GM18507 (cell line): ENCODE measurements at regions not wholly inside any gene's neighbourhood (a gene's known extent, or its start where the extent isn't known, plus 50 kb on each side); places are given as distances from the start of the nearest gene placed in this dataset.
A peak's percentile ranks its signal among the peaks of the same experiment; 100 is the strongest.
"Not testable (repeated sequence)": the region's sequence is repeated elsewhere in the genome, so short reads cannot be mapped to it uniquely, and the experiment has no call there.

Experiments used
- DNase-seq: peaks from one replicate; pipeline ENCODE4 v3.0.0; 2011; ENCODE audit warnings: low read depth; ENCODE audit not compliant: insufficient read length; ENCODE audit errors: extremely low spot score
- FAIRE-seq: peaks from 2 replicates; lab custom pipeline; 2011; peaks lifted over from hg19 to GRCh38; lab: Jason Lieb, UNC

- FAIRE-seq (no peak), DNase-seq (no peak)
These were observed 567.2 kb downstream of the PTPRU start for GRCh38 chr1:29803486-29803885.

- no peak for FAIRE-seq
These were observed 566.1 kb downstream of the PTPRU start for GRCh38 chr1:29802181-29803068.

DNA sequence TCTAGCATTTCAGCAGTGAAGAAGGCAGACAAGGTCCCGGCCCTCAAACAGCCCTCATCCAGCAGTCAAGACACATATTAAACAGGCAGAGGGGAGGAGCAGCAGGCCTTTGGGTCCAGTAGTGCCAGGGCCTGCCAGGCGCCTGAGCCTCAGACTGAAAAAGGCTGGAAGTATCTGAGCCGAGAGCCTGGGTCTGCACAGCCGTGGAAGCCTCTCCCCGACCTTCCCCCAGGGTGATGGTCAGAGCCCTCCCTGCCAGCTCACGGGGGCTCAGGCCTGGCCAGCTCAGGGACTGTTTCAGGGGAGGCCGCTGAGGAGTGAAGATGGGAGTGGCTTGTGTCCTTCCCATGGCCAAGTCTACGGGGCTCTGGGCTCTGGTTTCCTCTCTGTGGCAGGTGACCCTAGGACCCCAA, 565.2 kb downstream of the PTPRU start:
- no peak for FAIRE-seq
- no peak for DNase-seq

More at GRCh38 chr1:29802181-29803068, 566.1 kb downstream of the PTPRU start:
- no peak for DNase-seq

- FAIRE-seq: no peak
- no peak for DNase-seq
These were observed 564.7 kb downstream of the PTPRU start for GRCh38 chr1:29801003-29801402.

- no peak for FAIRE-seq
- no peak for DNase-seq
These were observed 564.2 kb downstream of the PTPRU start for GRCh38 chr1:29800522-29800956.

GRCh38 chr1:29800120-29800519, 563.8 kb downstream of the PTPRU start:
- no peak for DNase-seq
- no peak for FAIRE-seq

GRCh38 chr1:29798699-29799566, 562.6 kb downstream of the PTPRU start:
- FAIRE-seq (no peak), DNase-seq (no peak)

- FAIRE-seq: not testable (repeated sequence)
These were observed 560.8 kb downstream of the PTPRU start for GRCh38 chr1:29797125-29797524.

DNA sequence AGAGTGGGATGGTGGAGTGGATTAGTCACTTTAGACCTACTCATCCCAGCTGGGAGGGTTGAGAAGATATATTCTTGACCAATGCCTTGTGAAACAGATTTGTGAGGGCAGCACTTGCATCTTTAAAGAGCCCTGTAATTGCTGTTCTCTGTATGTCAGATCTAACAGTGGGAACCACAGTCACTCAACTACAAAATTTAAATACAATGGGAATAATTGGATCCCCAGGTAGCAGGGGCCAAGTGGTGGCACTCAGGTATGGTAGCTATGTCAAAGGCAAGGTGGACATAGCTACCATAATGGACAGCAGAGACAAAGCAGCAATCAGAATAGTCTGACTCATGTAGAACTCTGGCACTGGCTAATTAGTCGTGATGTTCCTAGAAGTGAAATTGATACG, 559.6 kb downstream of the PTPRU start:
- not testable (repeated sequence) for FAIRE-seq, DNase-seq

More at GRCh38 chr1:29797125-29797524, 560.8 kb downstream of the PTPRU start:
- DNase-seq: not testable (repeated sequence)

DNA sequence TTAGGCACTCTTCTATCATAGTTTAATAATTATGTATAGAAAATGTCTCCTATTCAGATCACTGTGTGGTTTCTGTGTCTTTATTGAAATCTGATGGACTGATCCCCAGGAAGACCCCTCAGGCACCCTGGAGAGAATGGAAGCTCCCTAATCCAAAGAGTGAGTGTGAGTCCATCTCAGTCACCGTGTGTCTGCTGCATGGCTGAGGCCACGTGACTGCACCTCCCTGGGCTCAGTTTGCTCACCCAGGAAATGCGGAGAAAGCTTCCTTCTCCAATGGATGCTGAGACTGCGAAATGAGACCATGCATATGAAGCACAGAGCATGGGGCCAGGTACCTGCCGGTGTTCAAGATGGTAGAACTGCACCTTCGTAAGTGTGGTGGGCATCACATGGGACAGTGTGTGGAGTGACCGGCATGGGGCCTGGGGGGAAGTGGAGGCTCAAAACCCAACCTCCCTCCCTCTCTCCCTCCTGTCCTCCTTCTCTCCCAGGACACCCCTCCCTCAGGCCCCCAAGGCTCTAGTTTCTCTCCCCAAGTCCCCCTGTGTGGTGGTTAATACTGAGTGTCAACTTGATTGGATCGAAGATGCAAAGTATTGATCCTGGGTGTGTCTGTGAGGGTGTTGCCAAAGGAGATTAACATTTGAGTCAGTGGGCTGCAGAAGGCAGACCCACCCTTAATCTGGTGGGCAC, 557.5 kb downstream of the PTPRU start:
- no peak for FAIRE-seq

GRCh38 chr1:29793101-29793546, 556.8 kb downstream of the PTPRU start:
- DNase-seq (peak; percentile 38), FAIRE-seq (peak; percentile 83)

More for the DNA sequence above, 557.5 kb downstream of the PTPRU start:
- no peak for DNase-seq

GRCh38 chr1:29789910-29790247, 553.6 kb downstream of the PTPRU start:
- DNase-seq: no peak
- FAIRE-seq: no peak

DNA sequence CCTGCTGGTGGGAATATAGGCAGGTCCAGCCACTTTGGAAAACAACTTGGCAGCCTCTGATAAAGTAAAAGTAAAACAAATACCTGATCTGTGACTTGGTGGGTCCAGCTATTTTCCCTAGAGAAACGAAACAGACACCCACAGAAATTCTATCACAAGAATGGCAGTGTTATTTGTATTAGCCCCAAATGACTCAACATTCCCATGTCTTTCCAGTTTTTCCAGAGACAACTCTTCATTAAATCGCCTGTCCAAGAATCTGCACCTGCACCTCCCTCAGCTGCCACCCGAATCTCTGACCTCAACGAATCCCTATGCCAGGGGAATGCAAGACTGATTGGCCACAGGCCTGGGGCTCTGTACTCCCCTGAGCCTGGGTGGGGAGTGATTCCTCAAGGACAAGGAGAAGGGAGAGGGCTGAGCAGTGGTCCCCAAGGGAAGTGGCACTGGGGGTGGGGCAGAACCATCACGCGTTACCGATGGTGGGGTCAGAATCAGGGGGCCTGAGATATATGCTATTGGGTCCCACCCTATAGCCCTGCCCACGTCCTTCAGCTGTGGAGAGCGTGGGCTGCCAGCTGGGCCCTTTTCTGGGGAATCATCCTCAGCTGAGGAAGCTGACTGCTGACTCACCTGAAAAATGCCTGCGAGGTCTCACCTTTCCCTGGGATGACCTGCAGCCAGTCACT, 553.0 kb downstream of the PTPRU start:
- no peak for DNase-seq
- no peak for FAIRE-seq

- DNase-seq (no peak), FAIRE-seq (no peak)
These were observed 550.7 kb downstream of the PTPRU start for GRCh38 chr1:29786791-29787732.

DNA sequence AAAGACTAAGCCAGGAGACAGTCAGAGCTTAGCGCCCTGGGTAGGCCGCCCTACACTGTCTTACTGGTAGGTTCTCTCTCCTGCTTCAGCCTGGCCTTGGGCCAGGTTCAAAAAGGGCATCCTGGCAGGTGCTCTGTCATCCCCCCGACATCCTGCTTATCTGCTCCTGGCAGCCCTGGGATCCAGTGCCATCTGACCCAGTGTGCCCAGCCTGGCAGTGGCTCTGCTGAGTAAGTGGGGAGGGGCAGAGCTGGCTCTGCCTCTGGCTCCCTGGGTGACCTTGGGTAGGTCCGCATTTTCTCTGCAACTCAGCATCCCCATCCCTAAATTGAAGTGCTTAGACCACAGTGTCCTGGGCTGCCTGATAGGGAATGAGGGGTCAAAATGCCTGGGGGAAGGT, 549.9 kb downstream of the PTPRU start:
- FAIRE-seq: no peak
- DNase-seq: no peak

DNA sequence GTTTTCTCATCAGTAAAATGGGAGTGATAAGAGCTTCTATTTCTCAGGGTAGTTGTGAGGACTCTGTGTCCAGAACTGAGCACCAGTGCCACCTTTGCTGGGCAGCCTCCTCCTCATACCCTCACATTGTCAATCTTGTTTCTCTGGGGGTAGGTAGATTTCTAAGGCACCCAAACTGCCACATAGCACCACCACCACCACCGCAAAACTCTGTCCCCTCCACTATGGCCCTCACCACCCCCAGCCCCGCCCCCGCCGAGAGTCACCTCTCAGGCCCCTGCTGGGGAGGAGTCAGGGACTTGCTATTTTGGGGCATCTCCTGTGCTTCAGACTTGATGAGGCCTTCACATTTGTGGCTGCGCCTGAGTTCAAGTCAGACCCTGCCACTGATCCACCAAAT, 549.2 kb downstream of the PTPRU start:
- no peak for FAIRE-seq
- DNase-seq: no peak

- DNase-seq (no peak), FAIRE-seq (no peak)
These were observed 548.8 kb downstream of the PTPRU start for GRCh38 chr1:29785137-29785527.
